ENCODE measurements at regions not wholly inside any gene's neighbourhood (a gene's known extent, or its start where the extent isn't known, plus 50 kb on each side); places are given as distances from the start of the nearest gene placed in this dataset.

DNA sequence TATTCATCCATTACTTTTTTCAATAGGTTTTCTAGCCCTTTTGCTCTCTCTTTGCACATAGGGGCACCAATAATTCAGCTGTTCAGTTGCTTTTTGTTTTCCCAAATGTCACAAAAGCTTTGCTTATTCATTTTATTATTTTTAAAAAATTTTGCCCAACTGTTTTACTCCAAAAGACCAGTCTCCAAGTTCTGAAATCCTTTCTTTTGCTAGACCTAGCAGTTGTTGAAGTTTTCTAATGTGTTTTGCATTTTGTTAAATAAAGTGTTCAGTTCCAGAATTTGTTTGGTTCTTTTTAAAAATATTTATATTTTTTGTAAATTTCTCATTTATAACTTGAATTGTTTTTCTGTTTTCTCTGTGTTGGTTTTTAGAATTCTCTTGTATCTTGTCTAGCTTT, 1227.3 kb downstream of the ROBO2 start:
- no peak for DNase-seq (ENCODE audit: extremely low read depth in 1 of 11, low read depth in 9 of 11, low spot score in 4 of 11)

DNA sequence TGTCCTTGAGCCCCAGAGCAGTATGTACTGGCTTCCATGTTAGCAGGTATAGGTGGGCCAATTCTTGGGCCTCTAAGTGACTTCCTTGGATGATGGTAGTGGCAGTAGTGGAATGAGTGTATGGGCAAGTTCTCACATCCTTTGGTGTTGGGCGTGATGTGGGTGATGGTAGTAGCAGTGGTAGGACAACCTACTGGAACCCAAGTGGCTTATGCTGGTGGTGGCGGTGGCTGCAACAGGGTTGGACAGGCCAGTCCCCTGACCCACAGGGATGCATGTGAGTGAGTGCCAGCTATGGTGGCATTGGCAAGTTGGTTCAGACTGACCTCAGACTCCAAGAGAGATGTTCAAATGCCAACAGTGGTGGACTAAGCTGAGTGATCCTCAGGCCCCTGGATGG, 1228.2 kb downstream of the ROBO2 start:
- DNase-seq (ENCODE audit: extremely low read depth in 1 of 11, low read depth in 9 of 11, low spot score in 4 of 11) = no peak

DNA sequence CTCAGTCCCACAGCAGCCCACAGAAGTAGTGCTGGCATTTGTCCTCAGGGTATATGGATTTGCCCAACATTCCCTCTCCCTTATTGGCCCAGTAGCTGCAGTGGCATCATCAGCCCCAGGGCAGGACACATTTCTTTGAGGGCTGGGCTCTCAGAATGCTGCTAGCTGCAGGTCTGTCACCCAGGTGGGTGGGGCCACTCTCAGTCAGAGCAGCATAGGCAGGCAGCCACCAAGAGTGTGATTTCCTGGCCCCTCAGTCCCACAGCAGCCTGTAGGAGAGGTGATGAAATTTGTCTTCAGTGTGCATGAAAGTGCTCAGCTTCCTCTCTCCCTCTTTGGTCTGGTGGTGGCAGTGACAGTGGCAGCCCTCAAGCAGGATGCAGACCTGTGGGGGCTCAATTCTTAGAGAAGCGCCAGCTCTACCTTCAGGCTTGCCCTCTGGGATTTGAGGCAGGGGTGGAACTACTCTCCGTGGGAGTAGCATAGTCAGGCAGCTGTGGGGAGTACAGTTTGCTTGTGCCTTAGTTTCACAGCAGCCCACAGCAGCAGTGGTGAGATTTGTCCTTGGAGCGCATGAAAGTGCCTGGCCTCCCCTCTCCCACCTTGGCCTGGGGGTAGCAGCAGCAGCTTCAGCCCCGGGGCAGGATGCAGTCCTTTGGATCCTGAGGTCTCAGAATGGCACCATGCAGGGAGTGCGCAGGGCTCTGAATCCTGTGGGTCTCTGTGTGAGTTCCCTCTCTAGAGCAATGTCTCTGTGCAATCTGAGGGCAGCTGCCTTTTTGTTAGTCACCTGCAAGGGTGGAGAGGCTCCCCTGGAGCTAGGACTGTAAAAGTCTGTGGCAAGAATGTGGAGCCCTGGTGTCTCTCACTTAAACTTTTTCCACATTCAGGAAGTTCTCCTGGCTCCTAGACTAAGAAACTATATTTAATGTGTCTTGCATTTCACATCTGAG, 1229.1 kb downstream of the ROBO2 start:
- DNase-seq (ENCODE audit: extremely low read depth in 1 of 11, low read depth in 9 of 11, low spot score in 4 of 11) = no peak

DNA sequence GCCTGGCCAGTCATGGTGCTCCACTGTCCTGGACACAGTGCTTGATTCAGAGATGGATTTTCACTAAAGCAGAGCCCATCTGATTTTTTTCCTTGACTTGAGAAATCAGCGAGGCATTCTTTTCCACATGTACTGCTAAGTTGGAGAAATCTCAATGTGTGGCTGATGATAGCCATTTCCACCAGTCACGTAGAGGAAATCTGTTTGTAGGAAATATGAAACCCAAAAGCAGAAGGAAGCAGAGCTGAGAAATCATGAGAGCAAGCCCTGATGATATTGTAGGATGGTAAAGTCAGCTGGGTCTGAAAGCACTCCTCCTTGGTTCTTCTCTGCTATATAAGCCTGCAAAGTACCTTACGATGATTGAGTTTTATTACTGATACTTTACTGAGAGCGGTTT, 1233.4 kb downstream of the ROBO2 start:
- DNase-seq (ENCODE audit: extremely low read depth in 1 of 11, low read depth in 9 of 11, low spot score in 4 of 11) = no peak

DNA sequence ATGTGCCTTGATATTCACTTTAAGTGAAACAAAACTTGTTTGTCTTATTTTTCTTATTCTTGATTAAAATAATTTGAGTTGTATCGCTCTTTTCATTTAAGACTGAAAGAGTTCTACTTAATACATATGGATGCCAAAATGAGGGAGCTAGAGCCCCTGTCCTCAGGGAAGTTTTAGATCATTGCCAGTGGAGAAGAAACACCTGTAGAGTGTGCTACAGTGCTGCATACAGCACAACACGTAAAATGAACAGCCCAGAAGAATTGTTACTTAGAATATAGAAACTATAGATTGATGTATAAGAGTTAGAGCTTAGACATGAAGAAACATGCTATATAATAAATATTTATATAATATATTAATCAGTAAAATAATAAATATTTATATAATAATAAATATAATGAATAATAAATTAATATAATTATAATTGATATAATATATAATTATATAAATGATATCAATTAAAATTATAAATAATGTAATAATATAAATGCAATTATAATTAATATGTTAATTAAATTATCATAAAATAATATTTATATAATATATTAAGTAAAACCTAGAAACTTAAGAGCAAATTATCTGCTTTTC, 1234.7 kb downstream of the ROBO2 start:
- DNase-seq (ENCODE audit: extremely low read depth in 1 of 11, low read depth in 9 of 11, low spot score in 4 of 11) = no peak

DNA sequence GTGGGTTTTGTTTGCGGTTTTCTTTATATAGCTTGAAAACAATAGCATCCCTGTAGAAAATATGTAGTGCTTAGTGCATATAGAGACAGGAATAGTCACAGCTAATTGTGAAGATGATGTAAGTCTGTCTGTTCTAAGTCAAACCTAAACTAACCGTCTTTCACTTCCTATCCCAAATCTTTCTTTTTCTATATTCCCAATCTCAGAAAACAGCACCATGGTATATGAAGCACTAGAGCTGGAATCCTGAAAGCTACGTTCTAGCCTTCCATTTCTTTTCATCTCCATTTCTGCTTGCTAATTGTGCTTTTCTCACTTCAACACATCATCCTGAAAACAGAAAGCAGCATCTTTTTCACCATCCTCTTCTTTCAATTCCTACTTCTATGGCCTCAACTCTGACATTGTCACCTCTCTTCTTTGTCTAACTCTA, 1235.5 kb downstream of the ROBO2 start:
- DNase-seq (ENCODE audit: extremely low read depth in 1 of 11, low read depth in 9 of 11, low spot score in 4 of 11) = no peak

DNA sequence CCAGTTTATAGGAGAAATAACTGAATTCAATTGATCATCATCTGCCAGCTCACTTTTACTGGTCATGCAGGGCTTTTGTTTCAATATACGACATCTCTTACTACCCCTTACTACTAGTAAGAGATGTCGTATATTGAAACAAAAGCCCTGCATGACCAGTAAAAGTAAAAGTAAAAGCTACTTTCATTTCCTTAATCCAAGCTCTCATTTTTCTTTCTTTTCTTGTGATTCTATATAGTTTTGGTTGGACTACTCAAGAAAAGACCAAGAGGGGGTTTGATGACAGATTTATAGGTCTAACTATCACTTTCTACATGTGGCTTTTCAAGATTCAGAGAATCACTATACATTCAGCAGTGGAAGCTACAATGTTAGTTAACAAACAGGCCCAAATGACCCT, 1237.3 kb downstream of the ROBO2 start:
- no peak for DNase-seq (ENCODE audit: extremely low read depth in 1 of 11, low read depth in 9 of 11, low spot score in 4 of 11)

DNA sequence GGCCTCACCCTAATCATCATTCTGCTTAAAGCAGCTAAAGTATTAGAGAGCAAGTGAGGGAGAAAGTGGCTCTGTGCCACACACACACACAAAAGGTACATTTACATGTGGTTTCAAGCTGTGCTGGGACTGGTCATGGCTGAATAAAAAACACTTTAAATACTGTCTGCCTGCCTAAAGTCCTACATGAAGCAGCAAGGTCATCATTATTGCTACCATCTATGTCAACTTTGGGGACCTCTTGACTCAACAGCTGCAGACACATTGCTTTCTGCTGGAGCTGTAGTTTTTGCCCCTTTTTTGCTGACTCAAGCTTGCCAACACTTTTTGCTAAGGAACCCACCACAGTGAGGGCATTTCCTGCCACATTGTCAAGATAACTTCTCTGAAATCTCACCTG, 1237.9 kb downstream of the ROBO2 start:
- no peak for DNase-seq (ENCODE audit: extremely low read depth in 1 of 11, low read depth in 9 of 11, low spot score in 4 of 11)

DNA sequence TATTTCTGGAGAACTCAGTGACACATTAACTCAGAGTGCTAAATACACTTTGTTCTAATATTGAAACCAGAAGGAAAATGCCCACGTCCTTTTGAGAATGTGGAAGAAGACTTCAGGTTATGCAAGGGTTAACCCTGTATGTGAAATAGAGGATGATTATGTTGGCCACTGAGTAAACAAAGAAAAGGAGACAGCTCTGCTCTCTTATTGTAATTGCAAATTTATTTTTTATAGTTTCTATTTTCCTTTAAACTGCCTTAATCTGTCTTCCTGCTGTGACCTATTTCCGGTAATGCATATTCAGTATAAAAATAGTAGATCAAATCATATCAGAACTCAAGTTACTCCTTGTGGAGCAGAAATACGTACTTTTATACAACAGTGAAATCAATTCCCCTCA, 1239.2 kb downstream of the ROBO2 start:
- DNase-seq (ENCODE audit: extremely low read depth in 1 of 11, low read depth in 9 of 11, low spot score in 4 of 11) = no peak

DNA sequence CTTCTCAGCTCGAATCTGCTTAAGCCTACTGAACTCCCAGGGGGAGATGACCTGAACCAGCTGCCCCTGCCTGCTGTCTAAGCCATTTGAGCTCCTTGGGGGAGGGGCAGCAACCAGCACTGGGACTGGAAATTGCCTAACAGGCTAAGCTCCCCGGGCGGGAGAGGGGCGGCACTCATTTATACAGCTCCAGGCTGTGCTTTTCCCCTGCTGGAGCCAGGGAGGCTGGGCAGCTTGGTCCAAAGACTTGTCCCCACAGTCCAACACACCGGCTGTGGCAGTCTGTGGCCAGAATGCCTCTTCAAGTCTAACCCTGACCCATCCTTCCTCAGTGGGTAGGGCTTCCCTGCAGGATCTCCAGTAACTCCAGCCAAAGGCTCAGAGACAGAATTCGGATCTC, 1241.5 kb downstream of the ROBO2 start:
- no peak for DNase-seq (ENCODE audit: extremely low read depth in 1 of 11, low read depth in 9 of 11, low spot score in 4 of 11)

DNA sequence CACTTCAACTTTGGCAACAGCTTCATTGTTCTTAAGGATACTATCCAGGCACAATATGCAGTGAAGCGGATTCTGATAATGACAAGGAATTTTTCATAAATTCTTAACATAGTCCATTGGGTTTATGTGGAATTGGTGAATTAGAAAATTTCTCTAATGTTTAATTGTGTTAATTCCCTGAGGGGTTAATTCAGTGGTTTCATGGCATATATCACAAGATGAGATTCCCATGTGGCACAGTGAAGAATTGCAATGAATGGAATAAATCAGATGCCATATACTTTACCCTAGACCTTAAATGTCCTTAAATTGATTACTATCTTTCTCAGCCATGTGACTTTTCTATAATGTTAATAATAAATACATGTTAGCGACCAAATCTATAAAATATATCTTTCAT, 1244.1 kb downstream of the ROBO2 start:
- DNase-seq (ENCODE audit: extremely low read depth in 1 of 11, low read depth in 9 of 11, low spot score in 4 of 11) = no peak

DNA sequence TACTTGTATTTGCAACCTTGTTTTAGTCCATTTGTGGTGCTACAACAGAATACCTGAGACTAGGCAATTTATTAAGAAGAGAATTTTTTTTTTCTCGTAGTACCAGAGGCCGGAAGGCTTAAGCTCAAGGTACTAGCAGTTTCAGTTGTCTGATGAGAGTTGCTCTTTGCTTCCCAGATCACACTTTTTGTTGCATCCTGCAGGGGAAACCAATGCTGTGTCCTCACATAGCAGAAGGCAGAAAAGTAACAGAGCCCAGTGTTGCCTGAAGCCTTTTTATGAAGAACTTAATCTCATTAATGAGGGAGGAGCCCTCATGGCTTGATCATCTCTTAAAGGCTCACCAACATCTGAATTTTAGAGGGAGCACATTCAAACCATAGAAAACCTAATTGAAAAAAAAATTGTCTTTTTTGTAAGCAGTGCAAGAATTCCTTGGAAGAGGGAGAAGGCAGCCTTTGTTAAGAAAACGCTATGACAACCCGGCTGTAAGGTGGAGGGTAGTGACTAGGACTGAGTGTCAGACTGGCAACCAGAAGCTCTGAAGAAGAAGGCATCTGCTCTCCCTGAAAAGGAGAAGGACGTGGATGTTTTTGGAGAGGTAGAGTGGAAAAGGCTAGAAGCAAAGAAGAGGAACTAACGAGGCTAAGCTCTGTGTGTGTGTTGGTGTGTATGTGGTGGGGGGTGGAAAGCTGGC, 1245.3 kb downstream of the ROBO2 start:
- no peak for DNase-seq (ENCODE audit: extremely low read depth in 1 of 11, low read depth in 9 of 11, low spot score in 4 of 11)

DNA sequence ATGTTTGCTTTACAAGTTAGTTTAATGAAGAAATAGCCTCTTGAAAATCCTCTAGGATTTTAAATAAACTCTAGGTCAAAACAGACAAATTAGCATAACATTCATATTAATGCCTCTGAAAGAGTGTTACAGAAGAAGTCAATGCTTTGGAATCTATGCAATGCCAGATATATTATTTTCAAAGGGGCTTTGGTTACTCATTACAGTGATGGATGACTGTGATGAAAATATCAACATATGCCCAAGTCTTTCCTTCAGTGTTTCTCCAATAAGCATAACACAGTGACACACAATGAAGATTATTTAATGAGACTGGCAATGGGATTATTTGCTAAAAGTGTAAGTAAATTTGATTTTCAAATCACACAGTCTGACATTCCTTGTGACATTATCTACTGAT, 1247.2 kb downstream of the ROBO2 start:
- DNase-seq (ENCODE audit: extremely low read depth in 1 of 11, low read depth in 9 of 11, low spot score in 4 of 11) = no peak

DNA sequence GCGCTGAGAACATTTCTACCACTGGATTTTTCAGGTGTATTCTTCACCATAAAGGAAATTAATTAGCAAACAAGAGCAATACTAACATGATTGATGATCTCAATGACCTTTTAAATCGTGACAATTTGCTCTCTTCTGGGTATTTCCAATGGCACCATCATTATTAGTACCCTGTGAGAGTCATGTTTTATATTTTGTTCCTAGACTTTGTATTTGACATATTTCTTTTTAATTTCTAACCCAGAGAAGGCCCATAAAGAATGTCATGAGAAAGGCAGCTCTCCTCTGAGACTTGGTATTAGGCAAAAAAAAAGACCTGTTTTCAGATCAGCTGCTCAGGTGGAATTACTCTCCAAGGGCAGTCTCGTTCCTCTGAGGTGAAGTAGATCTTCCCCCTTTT, 1253.4 kb downstream of the ROBO2 start:
- DNase-seq (ENCODE audit: extremely low read depth in 1 of 11, low read depth in 9 of 11, low spot score in 4 of 11) = no peak

DNA sequence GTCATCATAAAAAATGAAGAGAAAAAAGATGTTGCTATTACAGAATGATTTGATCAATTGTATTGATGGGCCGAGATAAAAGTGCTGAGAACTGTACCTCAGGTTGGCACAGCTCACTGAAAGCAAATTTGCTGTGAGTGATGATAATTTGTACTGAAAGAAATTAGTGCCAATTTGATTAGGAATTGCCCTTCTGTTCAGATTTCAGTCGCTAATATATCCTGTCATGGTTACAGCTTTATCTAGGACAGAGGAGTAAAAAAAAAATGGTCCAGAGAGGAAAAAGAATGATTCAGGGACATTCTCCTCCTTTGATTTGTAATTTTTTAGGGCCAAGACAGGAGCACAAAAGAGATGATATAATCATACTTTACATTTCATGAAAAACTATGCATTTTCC, 1264.2 kb downstream of the ROBO2 start:
- no peak for DNase-seq (ENCODE audit: extremely low read depth in 1 of 11, low read depth in 9 of 11, low spot score in 4 of 11)

DNA sequence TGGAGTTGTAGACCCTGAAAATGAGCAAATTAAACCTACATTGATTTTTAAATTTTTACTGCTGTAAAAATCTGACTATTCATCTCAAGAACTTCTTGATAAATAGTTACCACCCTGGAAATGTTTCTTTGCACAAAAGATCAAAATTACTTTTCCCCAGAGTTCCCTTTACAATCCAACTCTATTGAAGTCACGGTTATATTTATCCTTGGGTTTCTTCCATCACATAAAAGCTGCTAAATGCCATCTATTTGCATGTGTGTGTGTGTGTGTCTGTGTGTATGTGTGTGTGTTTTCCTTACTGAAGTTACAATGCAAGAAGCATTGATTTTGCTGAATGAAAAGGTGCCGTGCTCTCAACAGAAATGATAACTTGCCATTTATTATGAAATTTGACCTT, 1273.0 kb downstream of the ROBO2 start:
- DNase-seq (ENCODE audit: extremely low read depth in 1 of 11, low read depth in 9 of 11, low spot score in 4 of 11) = no peak

DNA sequence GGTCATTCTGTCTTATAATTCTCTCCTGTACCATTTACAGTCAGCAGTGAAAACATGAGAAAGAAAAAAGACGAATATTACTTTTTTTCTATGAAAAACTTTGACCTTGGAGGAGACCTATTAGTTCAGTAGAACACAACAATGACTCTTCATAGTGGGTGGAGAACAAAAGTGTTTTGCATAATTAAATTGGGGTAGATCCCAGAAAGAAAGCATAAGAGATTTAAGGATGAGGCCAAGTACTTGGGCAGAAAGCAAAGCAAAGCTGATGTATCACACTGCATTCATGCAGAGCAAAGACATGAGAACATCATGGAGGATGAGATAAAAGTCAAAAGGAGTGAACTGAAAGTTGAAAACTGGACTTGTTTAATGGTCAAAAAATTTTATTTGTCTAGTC, 1273.4 kb downstream of the ROBO2 start:
- no peak for DNase-seq (ENCODE audit: extremely low read depth in 1 of 11, low read depth in 9 of 11, low spot score in 4 of 11)

DNA sequence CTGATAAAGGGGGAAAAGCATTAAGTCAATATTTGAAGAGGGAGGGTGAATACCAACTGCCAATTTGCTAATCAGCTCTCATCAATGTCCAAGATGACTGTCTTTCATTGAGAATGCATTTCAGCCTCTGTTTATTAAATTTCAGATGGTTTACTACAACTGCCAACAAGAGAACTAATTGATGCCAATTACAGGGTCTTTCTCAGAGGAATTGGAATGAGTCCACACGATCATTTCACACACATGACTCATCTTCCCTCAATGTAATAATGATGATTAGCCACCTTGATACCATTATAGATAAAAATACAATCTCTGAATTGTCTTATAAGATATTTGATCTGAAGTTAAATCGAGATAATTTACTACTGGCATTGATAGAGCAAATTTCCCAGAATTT, 1274.4 kb downstream of the ROBO2 start:
- no peak for DNase-seq (ENCODE audit: extremely low read depth in 1 of 11, low read depth in 9 of 11, low spot score in 4 of 11)

DNA sequence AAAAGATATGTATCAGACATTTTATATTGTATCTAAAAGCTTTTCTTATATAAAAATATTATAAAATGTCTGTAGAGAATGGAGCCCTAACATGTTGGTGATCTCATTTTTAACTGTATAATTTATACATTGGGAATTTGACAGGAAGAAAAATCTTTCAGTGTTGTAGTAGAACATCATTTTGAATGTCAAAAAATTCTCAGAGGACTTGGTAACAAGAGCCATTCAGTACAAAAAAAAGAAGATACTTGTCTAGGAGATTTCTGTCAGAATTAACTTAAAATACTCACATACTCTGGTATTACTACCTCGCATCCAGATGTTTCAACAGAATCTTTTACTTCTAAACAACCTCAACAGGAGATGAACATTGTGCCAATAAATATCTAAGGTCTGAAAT, 1277.9 kb downstream of the ROBO2 start:
- no peak for DNase-seq (ENCODE audit: extremely low read depth in 1 of 11, low read depth in 9 of 11, low spot score in 4 of 11)

DNA sequence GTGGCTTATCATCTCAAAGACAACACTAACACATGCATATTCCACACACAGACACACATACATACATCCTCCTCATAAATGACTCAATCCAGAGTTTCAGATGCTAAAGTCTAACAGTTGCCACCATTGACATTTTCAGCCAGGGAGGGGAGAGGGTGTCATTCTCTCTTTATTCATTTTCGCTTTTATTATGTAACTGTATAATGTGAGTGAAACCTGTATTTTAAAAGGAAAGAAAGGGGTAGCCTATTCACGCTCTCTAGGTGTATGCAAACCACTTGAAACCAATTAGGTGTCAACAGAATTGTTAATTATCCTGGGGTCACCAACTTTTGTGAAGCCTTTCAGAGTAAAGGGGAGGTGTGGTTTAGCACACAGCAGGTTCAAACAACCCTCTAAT, 1282.9 kb downstream of the ROBO2 start:
- DNase-seq (ENCODE audit: extremely low read depth in 1 of 11, low read depth in 9 of 11, low spot score in 4 of 11) = no peak
